Ectodermal cell (in vitro differentiated cells): ENCODE measurements at regions not wholly inside any gene's neighbourhood (a gene's known extent, or its start where the extent isn't known, plus 50 kb on each side); places are given as distances from the start of the nearest gene placed in this dataset.

Experiments used
- H3K27ac ChIP-seq: 2 replicates; pipeline ENCODE4 v1.7.0; 2013; ENCODE audit warnings: mild to moderate bottlenecking, low read depth, low read length; ENCODE audit not compliant: insufficient read depth, poor library complexity, severe bottlenecking
- H3K27me3 ChIP-seq: 2 replicates; pipeline ENCODE4 v1.7.0; 2013; ENCODE audit warnings: mild to moderate bottlenecking, low read length; ENCODE audit not compliant: insufficient read depth, control insufficient read depth, poor library complexity, severe bottlenecking
- H3K36me3 ChIP-seq: one replicate; pipeline ENCODE4 v1.7.0; 2013; ENCODE audit warnings: low read length; ENCODE audit not compliant: control insufficient read depth, insufficient read depth
- H3K4me1 ChIP-seq: one replicate; pipeline ENCODE4 v1.7.0; 2013; ENCODE audit warnings: low read length; ENCODE audit not compliant: control insufficient read depth, insufficient read depth
- H3K4me3 ChIP-seq: 2 replicates; pipeline ENCODE4 v1.7.0; 2013; ENCODE audit warnings: low read depth, low read length, control low read depth; ENCODE audit not compliant: insufficient read depth
- H3K9me3 ChIP-seq: 2 replicates; pipeline ENCODE4 v1.7.0; 2013; ENCODE audit warnings: mild to moderate bottlenecking, low read length, moderate library complexity; ENCODE audit not compliant: control insufficient read depth
- WGBS, 2 experiments: methylation state at CpG; one replicate each; pipeline ENCODE4 v1.1.7; 2013; ENCODE audit warnings: missing lambda C conversion rate in 2 of 2; 5-methylcytosine and 5-hydroxymethylcytosine counted together

DNA sequence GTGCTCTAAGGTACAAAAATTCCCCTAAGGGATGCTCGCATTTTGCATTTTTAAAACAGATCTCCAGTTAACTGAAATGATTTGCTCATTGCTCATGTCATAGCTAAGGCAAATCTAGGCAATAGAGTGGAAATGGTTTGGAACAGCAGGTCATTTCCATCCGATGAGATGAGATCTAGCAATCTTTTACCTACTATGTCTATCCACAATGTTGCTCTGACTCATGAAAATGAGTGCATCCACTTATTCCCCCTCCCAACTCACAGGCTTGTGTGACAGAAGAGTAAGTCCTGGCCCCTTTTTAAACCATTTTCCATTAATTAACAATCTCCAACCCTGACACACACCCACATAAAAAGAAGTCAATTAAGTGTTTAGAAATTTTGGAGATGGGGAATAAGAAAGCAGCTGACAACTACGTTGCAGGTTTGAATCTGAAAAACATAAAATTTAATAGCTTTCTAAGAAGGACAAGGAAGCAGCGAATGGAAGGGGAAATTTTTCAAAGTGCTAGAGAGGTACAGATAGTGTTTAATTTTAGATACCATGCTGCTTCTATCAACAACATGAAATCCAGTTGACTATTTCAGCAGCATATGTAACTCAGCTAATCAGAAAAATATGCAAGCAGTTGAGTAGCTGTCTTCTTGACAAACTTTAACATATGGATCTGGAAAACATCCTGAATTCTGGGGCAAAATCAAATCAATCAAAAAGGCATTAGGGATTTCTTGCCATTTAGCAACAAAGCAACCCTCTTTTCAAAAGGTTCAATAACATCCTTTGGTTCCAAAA, 112.0 kb downstream of the TMCO5A start:
- Histone ChIP-seq H3K4me1 (no peaks in the 10 kb centered on the region), H3K27ac (no peak overlapping the region), H3K27me3 (no peaks in the 10 kb centered on the region), H3K36me3 (no peaks in the 10 kb centered on the region), H3K4me3 (no peak overlapping the region), H3K9me3 (no peaks in the 10 kb centered on the region)
- WGBS, 2 experiments, result 95 to 98% methylated on average over 4 of the region's 4 CpGs

DNA sequence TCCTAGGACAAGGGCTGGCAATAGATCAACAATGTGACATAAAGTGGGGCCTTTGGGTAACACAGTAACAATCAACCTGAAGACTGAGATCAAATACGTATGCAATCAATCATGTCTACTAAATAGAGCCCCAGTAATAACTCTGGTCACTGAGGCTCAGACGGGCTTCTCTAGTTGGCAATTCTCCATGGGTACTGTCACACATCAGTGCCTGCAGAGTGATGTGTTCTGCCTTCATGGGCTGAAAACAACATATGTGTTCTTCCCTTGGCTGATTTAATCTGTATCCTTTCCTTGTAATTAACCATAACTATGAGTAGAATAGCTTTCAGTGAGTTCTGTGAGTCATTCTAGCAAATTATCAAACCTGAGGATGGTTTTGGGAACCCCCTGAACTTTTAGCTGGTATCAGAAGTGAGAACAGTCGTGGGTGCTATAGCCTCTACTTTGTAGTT, 113.6 kb downstream of the TMCO5A start:
- no peak overlapping the region for H3K4me3 ChIP-seq
- H3K9me3 ChIP-seq, result no peaks in the 10 kb centered on the region
- H3K27ac ChIP-seq, result no peak overlapping the region
- no peaks in the 10 kb centered on the region for H3K4me1 ChIP-seq
- H3K27me3 ChIP-seq, result no peaks in the 10 kb centered on the region
- WGBS, 2 experiments, result 81 to 87% methylated on average over 3 of the region's 3 CpGs
- H3K36me3 ChIP-seq, result no peaks in the 10 kb centered on the region

DNA sequence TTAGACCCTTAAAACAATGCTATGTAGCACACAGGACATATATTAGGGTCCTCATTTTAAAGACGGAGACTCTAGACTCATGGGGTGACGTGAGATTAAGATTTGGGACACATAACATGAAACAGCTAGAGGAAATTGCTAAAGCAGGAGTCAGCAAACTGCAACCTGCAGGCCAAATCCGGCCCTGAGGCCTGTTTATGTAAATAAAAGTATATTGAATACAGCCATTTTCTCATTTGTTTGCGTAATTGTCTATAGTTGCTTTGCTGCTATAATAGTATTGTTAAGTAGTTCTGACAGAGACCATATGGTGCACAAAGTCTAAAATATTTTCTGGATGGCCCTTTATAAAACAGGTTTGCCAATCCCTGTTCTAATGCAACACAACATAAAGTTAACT, 115.5 kb downstream of the TMCO5A start:
- Histone ChIP-seq H3K27ac (no peak overlapping the region), H3K36me3 (no peaks in the 10 kb centered on the region), H3K4me1 (no peaks in the 10 kb centered on the region), H3K27me3 (no peaks in the 10 kb centered on the region), H3K9me3 (no peaks in the 10 kb centered on the region), H3K4me3 (no peak overlapping the region)
- WGBS, 2 experiments, result 96 to 97% methylated on average over 4 of the region's 4 CpGs

DNA sequence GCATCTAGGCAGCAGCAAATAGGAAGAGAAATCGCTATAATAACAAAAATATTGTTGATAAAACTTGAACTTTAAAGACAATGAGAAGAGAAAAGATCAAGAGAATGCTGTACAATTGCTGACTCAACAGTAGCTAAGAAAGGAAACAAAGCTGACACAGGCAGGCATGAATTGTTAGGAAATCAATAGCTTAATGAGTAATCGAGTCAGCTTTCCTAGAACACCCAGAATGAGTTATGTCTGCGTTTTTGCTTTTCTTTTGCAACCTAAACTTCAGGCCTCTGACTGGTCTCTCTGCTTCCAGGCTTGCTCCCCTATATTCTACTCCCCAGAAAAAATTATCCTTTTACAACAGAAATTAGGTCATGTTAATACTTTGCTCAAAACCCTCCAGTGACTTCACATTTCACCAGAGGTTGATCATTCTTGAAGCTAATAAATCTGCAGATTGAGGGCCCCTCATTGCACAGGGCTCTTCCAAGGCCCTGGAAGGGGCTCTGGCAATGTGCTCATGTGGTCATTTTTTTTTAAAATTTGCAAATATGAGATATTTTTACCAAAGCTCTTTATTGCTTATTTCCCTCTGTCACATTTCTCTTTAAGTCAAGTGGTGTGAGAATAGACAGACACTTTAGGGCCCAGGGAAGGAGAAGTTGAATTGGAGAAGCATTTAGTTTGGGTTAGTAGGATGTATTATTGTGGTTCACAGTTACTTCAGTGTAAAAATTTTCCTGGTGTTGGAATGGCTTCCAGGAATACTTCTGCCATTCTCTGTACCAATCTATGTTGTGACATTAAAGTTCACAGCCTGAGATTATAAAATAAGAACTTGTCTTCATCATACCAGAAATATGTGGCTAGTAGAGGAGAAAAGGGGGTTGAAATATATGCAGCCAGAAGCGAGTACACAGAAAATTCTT, 116.3 kb downstream of the TMCO5A start:
- no peak overlapping the region for H3K27ac ChIP-seq
- 79 to 87% methylated on average over 3 of the region's 4 CpGs for WGBS, 2 experiments

DNA sequence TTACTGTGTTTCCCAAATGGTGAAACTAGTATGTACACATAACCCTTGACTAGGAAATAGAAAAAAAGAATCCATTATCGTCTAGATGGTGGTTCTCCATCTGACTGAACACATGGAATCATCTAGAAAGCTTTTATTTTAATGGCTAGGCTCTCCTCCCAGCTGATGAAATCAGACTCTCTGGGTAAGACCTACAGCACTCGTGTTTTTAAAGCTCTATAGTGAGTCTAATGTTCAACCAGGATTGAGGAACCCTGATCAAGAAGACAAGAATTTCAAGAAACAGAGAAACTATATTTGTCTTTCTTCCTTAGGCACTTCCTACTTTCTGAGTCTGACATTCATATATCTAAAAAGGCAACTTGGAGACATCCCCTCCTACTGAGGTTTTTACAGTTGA, 118.8 kb downstream of the TMCO5A start:
- H3K9me3 ChIP-seq, result no peaks in the 10 kb centered on the region
- WGBS, 2 experiments, result 89 to 91% methylated on average over 2 of the region's 2 CpGs
- H3K27ac ChIP-seq, result no peak overlapping the region
- H3K27me3 ChIP-seq, result no peaks in the 10 kb centered on the region
- H3K4me1 ChIP-seq, result no peaks in the 10 kb centered on the region
- no peak overlapping the region for H3K4me3 ChIP-seq
- no peaks in the 10 kb centered on the region for H3K36me3 ChIP-seq

More for the DNA sequence above, 116.3 kb downstream of the TMCO5A start:
- Histone ChIP-seq H3K27me3 (no peaks in the 10 kb centered on the region), H3K36me3 (no peaks in the 10 kb centered on the region), H3K9me3 (no peaks in the 10 kb centered on the region), H3K4me3 (no peak overlapping the region), H3K4me1 (no peaks in the 10 kb centered on the region)

DNA sequence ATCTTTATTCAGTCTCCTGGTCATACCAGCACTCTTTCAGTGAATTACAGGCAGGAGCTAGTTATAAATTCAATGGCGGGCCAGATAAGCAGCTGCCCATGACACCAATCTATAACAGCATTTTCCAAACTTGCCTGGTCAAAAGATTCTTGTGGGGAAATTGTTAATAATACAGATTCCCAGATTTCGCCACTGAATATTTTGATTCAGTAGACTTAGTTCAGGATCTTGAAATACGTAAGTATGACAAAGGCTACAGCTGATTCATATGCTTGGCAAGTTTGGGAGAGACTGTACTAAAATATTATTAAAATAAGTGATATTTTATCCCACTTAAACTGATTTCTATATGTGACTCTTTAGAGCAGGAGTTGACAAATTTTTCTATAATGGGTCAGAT, 119.3 kb downstream of the TMCO5A start:
- H3K36me3 ChIP-seq, result no peaks in the 10 kb centered on the region
- peaks cover 2% of the 10 kb centered on the region for H3K4me1 ChIP-seq
- no peaks in the 10 kb centered on the region for H3K27me3 ChIP-seq
- 88 to 100% methylated on average over 1 to 3 of the region's 3 CpGs for WGBS, 2 experiments
- no peak overlapping the region for H3K4me3 ChIP-seq
- no peak overlapping the region for H3K27ac ChIP-seq
- H3K9me3 ChIP-seq, result no peaks in the 10 kb centered on the region

DNA sequence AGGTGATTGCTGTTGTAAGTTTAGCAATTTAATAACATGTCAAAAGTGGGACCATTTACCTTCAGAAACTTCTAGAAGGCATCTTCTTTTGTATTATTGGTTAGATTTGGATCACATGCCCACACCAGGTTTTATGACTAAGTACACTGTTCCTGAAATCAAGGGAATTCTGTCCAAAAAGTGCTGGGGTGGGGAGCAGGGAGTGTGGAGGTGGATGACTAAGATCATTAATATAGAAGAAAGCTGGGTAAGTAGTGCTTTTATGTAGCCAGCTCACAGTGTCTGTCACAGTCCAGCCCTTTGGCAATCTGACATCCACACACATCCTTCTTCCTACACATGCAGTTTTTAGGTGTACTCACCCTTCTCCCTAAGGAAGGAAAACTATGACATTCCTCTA, 120.0 kb downstream of the TMCO5A start:
- no peaks in the 10 kb centered on the region for H3K36me3 ChIP-seq
- H3K9me3 ChIP-seq, result no peaks in the 10 kb centered on the region
- H3K4me3 ChIP-seq, result no peak overlapping the region
- no peak overlapping the region for H3K27ac ChIP-seq
- H3K27me3 ChIP-seq, result no peaks in the 10 kb centered on the region
- H3K4me1 ChIP-seq, result peaks cover 6% of the 10 kb centered on the region

DNA sequence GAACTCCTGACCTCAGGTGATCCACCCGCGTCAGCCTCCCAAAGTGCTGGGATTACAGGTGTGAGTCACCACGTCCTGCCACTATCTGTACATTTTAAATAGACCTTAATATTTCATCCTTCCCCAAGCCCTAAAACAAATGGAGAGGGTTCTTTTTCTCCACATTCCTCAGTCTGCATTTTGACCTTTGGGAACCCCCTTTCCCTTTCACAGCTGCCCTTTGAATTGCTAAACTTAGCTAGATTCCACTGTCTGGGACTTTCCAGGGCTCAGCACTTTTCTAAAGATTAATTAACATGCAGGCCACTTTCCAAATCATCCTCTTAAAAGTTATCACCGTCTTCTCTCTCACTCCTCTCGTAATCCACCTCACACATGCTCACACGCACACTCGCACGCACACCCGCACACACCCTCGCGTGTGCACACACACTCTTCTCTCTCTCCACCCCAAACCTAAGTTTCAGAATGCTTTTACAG, 124.2 kb downstream of the TMCO5A start:
- 62 to 73% methylated on average over 11 of the region's 11 CpGs for WGBS, 2 experiments
- Histone ChIP-seq H3K9me3 (no peaks in the 10 kb centered on the region), H3K27ac (no peak overlapping the region), H3K4me1 (peaks cover 6% of the 10 kb centered on the region), H3K27me3 (no peaks in the 10 kb centered on the region), H3K36me3 (no peaks in the 10 kb centered on the region), H3K4me3 (no peak overlapping the region)

DNA sequence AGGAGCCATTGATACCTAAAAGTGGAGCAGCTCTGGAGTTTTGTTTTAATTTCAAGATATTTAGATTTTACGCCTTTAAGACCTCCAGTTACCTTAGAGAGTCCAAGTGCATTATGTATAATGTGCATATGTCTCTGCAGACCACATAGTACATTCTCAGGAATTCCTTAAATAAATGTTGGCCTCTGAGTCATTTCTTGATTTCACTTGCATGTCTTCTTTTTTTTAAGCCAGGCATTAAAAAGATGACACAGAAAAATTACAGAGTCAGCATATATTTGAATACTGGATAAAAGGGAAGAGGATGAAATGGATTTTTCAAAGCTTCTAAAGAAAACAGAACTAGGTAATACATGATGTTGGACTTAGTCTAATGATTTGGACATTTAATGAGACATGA, 125.2 kb downstream of the TMCO5A start:
- Histone ChIP-seq H3K4me3 (no peak overlapping the region), H3K27ac (no peak overlapping the region)
- 100% methylated on average over 1 of the region's 1 CpG for WGBS, 2 experiments

More for the DNA sequence above, 125.2 kb downstream of the TMCO5A start:
- H3K9me3 ChIP-seq, result no peaks in the 10 kb centered on the region
- peaks cover 6% of the 10 kb centered on the region for H3K4me1 ChIP-seq
- H3K36me3 ChIP-seq, result no peaks in the 10 kb centered on the region
- H3K27me3 ChIP-seq, result no peaks in the 10 kb centered on the region
